VCaP (cell line): ENCODE measurements at regions not wholly inside any gene's neighbourhood (a gene's known extent, or its start where the extent isn't known, plus 50 kb on each side); places are given as distances from the start of the nearest gene placed in this dataset.

Experiments
- H3K27ac ChIP-seq: fragments of 450-650 bp; 2 replicates; pipeline ENCODE4 v1.5.1; 2017
- CTCF ChIP-seq: fragments of 450-650 bp; conservative IDR thresholded peaks from 2 replicates; pipeline ENCODE4 v1.5.1; 2017; ENCODE audit warnings: mild to moderate bottlenecking, moderate library complexity

- TF ChIP-seq CTCF, result no peak
- H3K27ac ChIP-seq, result no peak overlapping the region
Observed at GRCh38 chr4:133596459-133596858, 447.4 kb downstream of the PCDH10 start.

GRCh38 chr4:133594390-133595207, 445.5 kb downstream of the PCDH10 start:
- no peak overlapping the region for H3K27ac ChIP-seq
- TF ChIP-seq CTCF, result no peak

GRCh38 chr4:133593764-133594163, 444.7 kb downstream of the PCDH10 start:
- no peak for TF ChIP-seq CTCF

GRCh38 chr4:133592591-133592990, 443.5 kb downstream of the PCDH10 start:
- TF ChIP-seq CTCF, result no peak
- H3K27ac ChIP-seq, result no peak overlapping the region

More at GRCh38 chr4:133593764-133594163, 444.7 kb downstream of the PCDH10 start:
- H3K27ac ChIP-seq, result no peak overlapping the region

GRCh38 chr4:133592106-133592505, 443.0 kb downstream of the PCDH10 start:
- TF ChIP-seq CTCF, result no peak
- no peak overlapping the region for H3K27ac ChIP-seq

- no peak overlapping the region for H3K27ac ChIP-seq
- TF ChIP-seq CTCF, result no peak
Observed at GRCh38 chr4:133588306-133588705, 439.2 kb downstream of the PCDH10 start.

- TF ChIP-seq CTCF, result no peak
- no peak overlapping the region for H3K27ac ChIP-seq
Observed at GRCh38 chr4:133585323-133585722, 436.2 kb downstream of the PCDH10 start.
